Central memory CD4-positive, alpha-beta T cell (primary cell): ENCODE measurements at regions not wholly inside any gene's neighbourhood (a gene's known extent, or its start where the extent isn't known, plus 50 kb on each side); places are given as distances from the start of the nearest gene placed in this dataset.

Experiments used
- DNase-seq: peaks from one replicate; pipeline ENCODE4 v3.0.0; 2022

DNA sequence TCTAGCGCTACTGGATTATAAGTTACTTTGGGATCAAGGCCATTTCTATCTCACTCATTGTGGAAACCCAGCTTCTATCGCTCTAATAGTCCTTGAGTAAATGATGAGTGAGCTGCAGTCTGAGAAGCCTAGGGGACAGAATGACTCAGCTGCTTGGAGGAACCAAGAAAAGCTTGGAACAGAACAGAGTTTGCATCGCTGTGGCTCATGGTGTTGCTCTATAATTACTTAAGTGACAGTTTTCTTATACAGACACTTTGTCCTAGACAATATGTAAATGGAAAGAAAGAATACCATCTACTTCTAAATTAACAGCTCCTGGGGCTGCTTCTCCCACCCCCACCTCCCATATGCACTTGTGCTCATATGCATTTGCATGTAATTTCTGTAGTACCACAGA is 156.9 kb downstream of the SLIT2 start:
- no peak for DNase-seq

- no peak for DNase-seq
These were observed 160.4 kb downstream of the SLIT2 start for GRCh38 chr4:20412072-20412471.

- no peak for DNase-seq
These were observed 165.1 kb downstream of the SLIT2 start for GRCh38 chr4:20416800-20417199.

GRCh38 chr4:20418861-20419451 is 167.3 kb downstream of the SLIT2 start:
- DNase-seq, result peak; percentile 14

DNA sequence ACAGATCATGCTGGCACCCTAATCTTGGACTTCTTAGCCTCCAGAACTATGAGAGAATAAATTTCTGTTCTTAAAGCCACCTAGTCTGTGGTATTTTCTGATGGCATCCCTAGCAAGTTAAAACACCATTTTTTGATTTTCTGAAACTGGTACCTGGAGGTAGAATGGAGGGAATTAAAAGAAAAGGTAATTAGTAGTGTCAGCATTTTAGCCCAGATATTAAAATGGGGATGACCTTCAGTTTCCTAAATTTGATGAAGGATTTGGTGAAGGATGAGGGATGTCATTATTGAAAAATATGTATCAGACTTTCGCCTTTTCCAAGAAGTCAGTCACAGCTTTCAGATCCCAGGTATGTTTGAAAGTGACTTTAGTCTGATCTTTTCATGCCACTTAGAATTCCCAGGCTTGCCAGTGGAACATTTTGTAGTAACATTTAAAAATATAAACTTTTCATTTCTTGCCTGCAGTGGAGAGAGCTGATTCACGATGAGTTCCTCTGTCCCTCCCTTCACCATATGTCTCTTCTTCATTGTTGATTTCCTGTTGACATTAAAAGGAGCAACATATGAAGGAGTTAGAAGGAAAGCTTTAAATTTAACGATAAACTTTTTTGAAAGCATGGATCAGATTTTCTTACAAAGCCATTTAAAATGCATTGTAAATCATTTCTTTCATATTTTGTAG is 169.4 kb downstream of the SLIT2 start:
- DNase-seq, result no peak

GRCh38 chr4:20421603-20421985 is 169.9 kb downstream of the SLIT2 start:
- no peak for DNase-seq

GRCh38 chr4:20422398-20422797 is 170.7 kb downstream of the SLIT2 start:
- peak; percentile 13 for DNase-seq

DNA sequence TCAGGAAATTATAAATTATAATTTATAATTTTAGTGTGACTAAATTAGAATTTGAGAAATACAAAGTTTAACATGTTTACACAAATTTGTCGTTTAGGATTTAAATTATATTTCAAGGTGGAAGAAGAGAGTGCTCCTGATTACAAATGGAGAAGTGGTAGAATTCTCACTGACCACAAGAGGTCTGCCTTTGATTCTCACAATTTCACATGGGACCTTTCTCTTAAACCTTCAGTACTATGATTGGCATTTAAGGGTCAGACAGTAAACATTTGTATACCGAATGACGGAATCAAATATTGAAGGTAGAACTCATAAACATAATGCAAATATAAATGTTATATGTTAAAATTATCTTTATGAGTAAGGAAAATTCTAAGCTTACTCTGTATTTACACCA is 171.7 kb downstream of the SLIT2 start:
- no peak for DNase-seq

DNA sequence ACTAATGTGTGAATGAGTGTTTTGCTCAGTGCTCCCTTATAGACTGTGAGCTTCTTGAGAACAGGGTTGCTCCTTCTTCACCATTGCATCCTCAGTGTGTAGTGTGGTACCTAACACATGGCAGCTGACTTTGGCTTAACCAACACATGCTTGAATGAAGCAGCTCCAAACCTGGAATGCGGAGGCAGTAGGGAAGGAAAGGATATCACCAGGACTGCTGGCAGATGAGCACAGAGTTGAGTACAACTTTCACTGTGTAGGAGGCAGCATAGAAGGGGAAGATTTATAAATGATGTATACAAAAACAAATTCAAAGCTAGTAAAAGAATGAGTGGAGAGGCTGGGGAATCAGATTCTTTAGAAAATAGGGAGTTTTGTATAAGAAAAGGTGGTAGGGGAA is 174.3 kb downstream of the SLIT2 start:
- DNase-seq, result no peak

DNA sequence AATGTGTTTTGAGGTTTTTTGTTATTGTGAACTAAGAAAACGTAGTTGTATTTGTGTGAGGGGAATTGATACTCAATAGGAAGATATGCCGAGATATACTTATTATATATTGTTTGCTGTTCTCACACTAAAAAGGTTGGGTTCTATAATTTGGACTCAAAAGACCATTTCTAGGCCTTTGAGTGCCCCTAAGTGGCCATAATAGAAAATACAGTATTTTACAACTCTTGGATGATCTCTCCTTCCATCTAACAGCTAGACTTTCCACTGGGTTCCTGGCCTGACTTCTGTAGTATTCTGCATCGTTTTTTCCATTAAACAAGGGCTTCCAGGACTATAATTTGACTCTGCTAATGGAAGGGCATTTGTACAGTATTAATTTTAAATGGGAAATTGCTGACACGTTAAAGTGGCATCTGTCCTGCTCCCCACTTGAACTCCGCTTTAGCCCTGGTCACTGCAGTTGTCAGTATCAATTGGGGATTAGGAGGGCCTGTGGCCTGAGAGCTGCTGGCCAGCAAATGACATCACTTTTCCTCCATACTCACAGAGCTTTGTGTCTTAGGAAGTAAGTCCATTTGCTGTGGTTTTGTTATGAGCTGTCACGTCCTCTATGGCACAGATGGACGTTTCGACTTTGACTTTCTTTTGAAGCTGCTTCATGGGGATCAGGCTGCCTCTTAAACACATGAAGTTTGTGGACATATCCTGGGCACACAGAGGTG is 176.9 kb downstream of the SLIT2 start:
- no peak for DNase-seq

- no peak for DNase-seq
These were observed 178.7 kb downstream of the SLIT2 start for GRCh38 chr4:20430259-20430941.

- no peak for DNase-seq
These were observed 179.8 kb downstream of the SLIT2 start for GRCh38 chr4:20431543-20431951.

- DNase-seq, result no peak
These were observed 180.4 kb downstream of the SLIT2 start for GRCh38 chr4:20432088-20432487.

GRCh38 chr4:20433097-20433705 is 181.5 kb downstream of the SLIT2 start:
- DNase-seq, result no peak

- no peak for DNase-seq
These were observed 188.5 kb downstream of the SLIT2 start for GRCh38 chr4:20440170-20440569.

- no peak for DNase-seq
These were observed 191.5 kb downstream of the SLIT2 start for GRCh38 chr4:20443015-20443805.

- DNase-seq, result no peak
These were observed 193.1 kb downstream of the SLIT2 start for GRCh38 chr4:20444599-20445337.

DNA sequence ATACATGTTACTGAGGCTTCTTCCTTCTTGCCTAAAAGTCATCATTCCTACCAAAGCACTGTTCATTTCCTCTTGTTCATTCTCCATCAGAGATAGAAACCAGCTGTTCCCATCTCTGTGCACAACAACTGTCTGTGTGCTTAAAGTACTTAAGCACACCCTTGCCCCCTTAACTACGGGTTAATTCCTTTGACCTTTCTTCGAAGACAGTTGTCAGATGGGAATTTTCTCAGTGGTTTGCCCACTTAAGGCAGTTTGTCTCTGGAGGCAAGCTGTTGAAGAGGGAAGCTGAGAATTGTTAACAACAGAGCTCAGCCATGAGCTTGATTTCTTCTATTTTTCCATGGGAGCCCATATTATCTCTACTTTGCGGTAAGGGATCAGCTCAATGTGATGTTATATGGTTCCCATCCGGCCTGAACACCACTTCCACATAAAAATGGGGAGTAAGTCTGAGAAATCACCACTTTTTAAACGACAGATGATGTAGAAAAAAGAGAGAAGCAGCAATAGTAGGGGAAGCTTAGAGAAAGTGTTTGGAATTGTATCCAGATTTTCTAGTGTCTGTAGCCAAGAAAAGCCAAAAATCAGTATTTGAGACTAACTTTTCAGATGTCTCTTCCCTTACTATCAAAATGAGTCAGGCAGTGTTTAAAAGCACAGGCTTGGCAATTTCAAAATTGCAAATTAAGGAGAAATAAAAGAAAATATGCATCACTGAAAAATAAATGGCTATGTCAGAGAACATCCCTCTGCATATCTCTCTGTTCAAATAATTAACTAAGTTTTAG is 194.4 kb downstream of the SLIT2 start:
- DNase-seq, result no peak

GRCh38 chr4:20447103-20447502 is 195.4 kb downstream of the SLIT2 start:
- DNase-seq, result no peak

DNA sequence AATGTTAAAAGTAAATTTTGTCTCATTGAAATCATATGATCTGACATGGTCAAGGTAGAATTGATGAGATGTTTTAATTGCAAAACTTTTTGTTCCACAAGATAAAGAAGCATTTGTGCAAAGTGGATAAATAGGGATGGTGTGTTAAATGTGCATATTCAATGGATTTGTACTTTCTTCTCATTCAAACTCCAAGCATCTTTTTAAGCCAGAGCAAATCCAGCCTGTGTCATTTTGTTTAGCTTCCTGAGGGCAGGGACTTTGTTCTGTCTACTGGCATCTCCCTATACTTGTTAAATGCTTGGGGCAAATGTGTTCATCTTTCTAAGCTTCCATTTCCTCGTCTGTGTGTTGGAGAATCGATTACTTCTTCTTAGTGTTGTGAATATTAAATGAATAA is 200.3 kb downstream of the SLIT2 start:
- no peak for DNase-seq

DNA sequence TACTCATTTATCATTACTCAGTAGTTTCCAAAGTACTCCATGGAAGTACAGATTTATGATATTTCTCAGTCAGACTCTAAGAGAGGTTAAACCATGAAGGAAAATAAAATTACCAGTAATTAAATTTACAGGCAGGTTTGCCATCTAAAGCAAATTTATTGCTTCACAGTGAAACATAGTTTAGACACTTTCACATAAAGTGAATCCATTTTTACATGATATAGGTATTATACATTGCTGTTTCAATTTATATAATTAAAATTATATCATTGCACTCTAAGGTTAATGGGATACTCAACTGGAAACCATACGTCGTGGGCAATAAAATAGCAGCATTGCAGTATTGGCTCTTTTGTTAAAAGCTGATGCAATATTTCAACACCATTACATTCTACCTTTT is 202.8 kb downstream of the SLIT2 start:
- DNase-seq, result no peak
